ENCODE measurements at regions not wholly inside any gene's neighbourhood (a gene's known extent, or its start where the extent isn't known, plus 50 kb on each side); places are given as distances from the start of the nearest gene placed in this dataset.

DNA sequence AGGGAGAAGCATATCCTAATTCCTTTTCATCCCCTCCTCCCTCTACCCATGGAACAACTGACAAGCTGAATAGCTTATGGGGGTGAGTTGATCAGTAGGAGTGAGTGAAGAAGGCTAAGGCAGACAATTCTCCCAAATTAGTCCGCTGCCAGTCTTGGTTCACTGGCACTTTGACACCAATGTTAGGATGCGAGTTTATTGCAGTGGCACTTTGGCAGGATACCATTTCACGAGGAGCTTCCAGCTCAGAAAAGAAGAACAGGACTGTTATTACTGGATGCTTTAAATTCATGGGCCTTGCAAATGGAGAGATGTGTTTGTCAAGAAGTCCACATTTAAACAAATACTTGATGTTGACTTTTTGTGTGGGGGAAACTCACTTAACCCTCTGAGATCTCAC, 427.6 kb downstream of the NR2F1-AS1 start:
- TF ChIP-seq, protein P1, sequence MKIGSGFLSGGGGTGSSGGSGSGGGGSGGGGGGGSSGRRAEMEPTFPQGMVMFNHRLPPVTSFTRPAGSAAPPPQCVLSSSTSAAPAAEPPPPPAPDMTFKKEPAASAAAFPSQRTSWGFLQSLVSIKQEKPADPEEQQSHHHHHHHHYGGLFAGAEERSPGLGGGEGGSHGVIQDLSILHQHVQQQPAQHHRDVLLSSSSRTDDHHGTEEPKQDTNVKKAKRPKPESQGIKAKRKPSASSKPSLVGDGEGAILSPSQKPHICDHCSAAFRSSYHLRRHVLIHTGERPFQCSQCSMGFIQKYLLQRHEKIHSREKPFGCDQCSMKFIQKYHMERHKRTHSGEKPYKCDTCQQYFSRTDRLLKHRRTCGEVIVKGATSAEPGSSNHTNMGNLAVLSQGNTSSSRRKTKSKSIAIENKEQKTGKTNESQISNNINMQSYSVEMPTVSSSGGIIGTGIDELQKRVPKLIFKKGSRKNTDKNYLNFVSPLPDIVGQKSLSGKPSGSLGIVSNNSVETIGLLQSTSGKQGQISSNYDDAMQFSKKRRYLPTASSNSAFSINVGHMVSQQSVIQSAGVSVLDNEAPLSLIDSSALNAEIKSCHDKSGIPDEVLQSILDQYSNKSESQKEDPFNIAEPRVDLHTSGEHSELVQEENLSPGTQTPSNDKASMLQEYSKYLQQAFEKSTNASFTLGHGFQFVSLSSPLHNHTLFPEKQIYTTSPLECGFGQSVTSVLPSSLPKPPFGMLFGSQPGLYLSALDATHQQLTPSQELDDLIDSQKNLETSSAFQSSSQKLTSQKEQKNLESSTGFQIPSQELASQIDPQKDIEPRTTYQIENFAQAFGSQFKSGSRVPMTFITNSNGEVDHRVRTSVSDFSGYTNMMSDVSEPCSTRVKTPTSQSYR (CRISPR knock-in tag; IDR thresholded peaks at IDR 0.05): no peak
- no peak for TF ChIP-seq TP53 (CRISPR knock-in tag; IDR thresholded peaks at IDR 0.05)
- no peak for TF ChIP-seq ATF1 (CRISPR knock-in tag; IDR thresholded peaks at IDR 0.05)
- TF ChIP-seq, protein P2, sequence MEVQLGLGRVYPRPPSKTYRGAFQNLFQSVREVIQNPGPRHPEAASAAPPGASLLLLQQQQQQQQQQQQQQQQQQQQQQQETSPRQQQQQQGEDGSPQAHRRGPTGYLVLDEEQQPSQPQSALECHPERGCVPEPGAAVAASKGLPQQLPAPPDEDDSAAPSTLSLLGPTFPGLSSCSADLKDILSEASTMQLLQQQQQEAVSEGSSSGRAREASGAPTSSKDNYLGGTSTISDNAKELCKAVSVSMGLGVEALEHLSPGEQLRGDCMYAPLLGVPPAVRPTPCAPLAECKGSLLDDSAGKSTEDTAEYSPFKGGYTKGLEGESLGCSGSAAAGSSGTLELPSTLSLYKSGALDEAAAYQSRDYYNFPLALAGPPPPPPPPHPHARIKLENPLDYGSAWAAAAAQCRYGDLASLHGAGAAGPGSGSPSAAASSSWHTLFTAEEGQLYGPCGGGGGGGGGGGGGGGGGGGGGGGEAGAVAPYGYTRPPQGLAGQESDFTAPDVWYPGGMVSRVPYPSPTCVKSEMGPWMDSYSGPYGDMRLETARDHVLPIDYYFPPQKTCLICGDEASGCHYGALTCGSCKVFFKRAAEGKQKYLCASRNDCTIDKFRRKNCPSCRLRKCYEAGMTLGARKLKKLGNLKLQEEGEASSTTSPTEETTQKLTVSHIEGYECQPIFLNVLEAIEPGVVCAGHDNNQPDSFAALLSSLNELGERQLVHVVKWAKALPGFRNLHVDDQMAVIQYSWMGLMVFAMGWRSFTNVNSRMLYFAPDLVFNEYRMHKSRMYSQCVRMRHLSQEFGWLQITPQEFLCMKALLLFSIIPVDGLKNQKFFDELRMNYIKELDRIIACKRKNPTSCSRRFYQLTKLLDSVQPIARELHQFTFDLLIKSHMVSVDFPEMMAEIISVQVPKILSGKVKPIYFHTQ (CRISPR knock-in tag; IDR thresholded peaks at IDR 0.05): no peak
- TF ChIP-seq ELF4 (CRISPR knock-in tag; IDR thresholded peaks at IDR 0.05; ENCODE audit: low read depth): no peak
- TF ChIP-seq SMAD4 (CRISPR knock-in tag; IDR thresholded peaks at IDR 0.05): no peak
- TF ChIP-seq ESRRA (CRISPR knock-in tag; IDR thresholded peaks at IDR 0.05; ENCODE audit: borderline replicate concordance): no peak
- TF ChIP-seq, protein P3, sequence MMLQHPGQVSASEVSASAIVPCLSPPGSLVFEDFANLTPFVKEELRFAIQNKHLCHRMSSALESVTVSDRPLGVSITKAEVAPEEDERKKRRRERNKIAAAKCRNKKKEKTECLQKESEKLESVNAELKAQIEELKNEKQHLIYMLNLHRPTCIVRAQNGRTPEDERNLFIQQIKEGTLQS (CRISPR knock-in tag; conservative IDR thresholded peaks at IDR 0.05): no peak
